CD4-positive, alpha-beta T cell treated with Interleukin-12 subunit alpha and Interleukin-12 subunit beta, for 1 hour (primary cell): ENCODE measurements at regions not wholly inside any gene's neighbourhood (a gene's known extent, or its start where the extent isn't known, plus 50 kb on each side); places are given as distances from the start of the nearest gene placed in this dataset.

ENCODE experiments used
- DNase-seq: peaks from one replicate; pipeline ENCODE4 v3.0.0-alpha.2; 2020

DNA sequence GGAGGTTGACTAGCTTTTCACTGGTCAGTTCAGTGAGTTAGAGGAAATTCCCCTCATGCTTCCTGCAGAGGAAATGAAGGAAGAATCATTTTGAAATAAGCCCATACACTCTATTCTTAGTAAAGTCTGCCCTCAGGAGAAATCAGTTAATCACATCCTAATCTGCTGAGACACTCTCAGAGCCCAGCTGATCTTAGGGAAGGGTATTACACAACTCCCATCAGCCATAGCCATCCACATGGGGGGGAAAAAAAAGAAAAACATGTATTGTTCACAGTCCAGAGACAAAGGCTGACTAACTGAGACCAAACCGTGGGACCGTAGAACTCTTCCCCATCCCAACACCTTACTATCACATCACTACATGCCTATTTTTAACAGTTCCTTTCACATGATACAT lies 722.3 kb downstream of the CDH8 start:
- no peak for DNase-seq

DNA sequence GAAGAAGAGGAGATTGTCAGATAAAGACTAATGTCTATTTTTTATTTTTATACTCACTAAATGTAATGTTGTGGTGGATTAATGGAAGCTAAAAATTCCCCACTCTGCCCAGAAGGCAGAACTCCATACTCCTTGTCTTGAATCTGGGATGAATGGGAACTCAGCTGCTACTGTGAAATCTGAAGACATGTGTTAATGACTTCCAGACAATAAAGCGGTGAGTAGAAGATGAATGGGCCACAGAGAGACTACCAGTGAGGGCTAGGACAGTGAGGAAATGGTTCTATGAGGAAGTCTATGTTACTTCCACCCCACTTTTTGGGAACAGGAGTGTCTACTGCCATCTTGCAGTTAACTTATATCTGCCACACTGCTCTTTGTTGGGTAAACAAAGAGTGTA lies 726.9 kb downstream of the CDH8 start:
- DNase-seq: no peak

DNA sequence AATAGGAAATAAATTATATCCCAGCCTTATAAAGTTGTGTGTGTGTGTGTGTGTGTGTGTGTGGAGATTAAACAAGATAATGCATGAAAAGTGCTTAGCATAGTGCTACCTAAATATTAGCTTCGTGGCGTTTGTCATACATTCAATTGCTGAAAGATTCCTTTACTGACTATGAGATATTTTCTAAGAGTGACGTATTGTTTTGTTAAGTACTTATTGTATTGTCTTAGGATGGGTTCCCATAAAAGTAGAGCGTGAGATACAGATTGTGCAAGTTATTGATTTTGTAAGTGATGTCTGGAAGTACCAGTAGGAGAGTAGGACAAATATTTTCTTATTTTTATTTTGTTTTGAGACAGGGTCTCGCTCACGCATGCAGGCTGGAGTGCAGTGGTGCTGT lies 730.0 kb downstream of the CDH8 start:
- DNase-seq: no peak

DNA sequence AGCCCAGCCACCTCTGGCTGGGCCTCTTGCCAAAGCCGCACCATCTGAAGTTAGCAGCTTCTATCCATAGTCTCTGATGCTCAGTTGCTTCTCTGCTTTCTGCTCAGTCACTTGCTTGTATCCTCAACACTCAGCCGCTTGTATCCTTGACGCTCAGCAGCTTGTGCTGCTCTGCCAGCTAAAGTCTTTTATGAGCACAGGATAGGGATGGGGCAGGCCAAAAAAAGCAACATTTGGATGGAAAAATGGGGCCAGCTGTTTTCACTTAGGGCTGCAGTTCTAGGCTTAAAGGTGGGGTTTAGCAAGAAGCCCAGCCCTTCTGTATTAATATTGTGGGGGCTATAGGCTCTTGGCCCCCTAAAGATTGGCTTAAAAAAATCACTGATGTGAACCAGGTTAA lies 739.4 kb downstream of the CDH8 start:
- no peak for DNase-seq

DNA sequence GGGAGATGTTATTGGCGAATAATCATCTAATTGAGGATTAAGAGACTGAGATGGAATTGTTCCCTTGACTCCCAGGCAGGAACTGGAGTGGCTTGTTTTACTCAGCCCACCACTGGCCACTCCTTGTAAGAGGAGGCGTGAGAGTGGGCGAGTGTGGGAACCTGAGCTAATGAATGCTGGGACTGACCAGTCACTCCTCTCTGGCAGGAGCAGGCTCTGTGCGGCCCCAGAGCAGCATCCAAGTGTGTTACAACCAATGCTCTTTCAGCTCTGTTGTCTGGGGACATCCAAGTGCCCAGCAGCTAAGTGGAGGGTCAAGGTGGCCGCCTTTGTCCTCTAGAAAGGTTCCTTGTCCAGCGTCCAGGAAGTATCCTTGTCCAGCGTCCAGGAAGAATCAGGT lies 739.9 kb downstream of the CDH8 start:
- no peak for DNase-seq

DNA sequence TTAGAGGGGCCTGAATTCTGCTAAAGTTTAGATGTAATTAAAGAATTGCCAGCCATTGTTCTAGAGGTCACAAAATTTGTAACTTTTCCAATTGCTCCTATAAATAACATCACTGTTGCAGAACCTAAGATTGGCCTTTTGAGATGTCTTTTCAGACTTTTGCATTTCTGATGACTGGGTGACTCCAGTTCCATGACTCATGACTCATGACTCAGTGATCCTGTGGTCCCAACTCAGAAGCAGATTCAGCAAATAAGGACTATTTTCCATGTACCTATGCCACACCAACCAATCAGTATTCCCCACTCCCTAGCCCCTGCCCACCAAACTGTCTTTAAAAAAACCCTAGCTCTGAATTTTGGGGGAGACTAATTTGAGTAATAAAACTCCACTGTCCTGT lies 740.9 kb downstream of the CDH8 start:
- no peak for DNase-seq

DNA sequence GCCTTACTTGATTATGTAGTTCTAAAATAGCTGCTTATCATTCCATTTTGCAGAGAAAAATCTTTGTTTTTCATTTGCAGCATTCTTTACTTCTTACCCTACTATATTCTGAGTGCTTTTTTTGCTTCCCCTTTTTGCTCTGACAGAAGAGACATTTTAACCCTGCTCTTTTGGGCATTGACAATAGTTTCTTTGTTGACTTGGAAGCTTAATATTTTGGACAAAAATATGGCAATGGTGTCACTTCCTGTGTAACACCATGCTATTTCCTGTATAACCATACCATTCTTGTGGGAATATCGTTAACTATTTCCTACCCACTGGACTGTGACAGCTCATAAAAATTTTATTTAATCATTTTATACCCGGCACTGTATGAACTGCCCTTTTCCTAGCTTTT lies 747.1 kb downstream of the CDH8 start:
- no peak for DNase-seq

DNA sequence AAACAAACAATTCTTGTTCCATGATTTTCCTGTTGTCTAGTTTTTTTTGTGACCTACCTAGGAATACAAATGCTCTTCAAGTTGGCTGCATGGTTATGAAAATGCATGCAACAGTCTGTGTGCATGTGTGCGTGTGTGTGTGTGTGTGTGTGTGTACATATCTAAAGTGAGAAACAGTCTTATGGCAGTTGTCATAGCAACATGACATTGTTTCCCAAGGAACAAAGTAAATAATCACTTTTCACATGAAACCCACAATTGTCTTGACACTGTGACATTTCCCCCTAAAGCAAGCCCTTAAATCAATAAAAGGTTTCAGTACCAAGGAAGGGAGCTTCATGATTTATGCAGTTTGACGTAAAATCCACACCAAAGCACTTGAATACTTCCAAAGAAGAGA lies 758.4 kb downstream of the CDH8 start:
- DNase-seq: no peak

DNA sequence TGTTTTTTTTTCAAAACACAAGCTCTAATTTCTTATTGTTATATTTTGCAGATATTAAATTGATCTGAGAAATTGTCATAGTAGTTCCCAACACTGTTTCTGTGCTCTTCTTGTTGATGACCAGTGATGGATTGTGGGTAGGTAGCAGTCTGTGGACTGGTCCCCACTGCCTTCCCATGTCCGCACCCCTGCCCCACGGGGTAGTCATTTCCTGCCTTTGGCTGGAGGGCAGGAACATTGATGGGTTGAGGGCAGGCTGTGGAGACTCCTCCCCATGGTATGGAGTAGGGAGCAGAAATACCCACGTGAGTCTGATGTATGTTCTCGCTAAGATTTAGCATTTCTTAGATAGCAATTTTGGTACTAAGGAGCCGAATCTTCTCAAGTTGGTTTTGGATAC lies 762.0 kb downstream of the CDH8 start:
- no peak for DNase-seq

DNA sequence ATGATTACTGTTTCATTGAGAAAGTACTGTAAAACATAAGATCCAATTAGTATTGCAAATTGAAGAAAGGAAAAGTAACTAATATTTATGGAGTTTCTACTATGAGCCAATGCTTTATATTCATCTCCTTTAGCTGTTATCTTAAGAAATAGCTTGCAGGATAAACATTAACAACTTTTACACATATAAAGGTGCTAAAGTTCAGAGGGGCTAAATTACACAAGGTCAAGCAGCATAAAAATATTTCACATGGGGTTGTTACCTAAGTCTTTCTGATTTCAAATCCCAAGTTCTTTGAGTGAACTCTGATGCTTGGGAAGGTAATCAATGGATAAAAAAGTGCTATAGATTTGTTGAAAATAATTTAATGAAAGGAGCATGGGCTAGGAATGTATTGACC lies 765.5 kb downstream of the CDH8 start:
- DNase-seq: no peak

DNA sequence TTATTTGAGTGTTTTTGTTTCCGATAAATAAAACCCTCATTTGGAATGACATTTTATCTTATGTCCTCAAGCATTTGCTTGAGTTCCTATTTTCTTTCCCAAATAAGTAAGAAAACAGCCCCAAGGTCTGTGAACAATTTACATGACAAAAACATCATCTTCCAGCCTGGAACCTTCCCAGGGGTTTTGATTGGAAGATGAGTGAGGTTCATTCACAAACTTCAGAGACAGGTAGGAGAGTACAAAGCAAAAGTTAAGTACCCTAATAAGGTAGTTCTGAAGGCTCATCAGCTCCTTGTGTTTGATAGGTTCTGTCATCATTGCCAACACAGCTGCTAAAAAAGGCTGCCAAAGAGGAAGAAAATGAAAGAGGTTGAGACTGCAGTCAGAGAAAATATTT lies 772.8 kb downstream of the CDH8 start:
- DNase-seq: no peak

DNA sequence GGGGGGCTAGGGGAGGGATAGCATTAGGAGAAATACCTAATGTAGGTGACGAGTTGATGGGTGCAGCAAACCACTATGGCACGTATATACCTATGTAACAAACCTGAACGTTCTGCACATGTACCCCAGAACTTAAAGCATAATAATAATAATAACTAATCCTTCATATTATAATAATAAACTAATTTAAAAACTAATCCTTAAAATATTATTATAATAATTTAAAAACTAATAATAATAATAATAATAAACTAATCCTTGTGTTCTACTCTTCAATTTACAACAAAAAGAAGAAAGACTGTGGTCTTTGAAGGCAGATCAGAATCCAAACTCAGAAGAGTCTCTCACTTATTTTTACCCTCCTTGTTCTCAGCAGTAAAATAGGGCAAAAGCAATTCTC lies 774.9 kb downstream of the CDH8 start:
- no peak for DNase-seq

DNA sequence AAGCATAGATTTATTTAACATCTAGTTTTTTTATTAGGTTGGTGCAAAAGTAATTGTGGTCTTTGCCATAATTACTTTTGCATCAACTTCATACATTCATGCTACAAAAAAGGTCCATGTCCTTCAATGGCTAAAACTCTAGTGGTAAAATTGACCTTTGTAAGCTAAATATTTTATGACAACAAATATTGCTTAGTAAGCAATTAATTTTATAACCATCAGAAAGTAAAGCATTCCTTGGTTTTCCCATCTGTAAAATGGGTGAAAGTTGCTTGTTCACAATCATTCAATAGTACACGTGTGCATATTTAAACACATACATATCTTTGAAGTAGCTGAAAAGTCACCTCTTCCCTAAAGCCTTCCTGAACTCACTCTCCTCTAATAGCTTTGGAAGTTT lies 789.6 kb downstream of the CDH8 start:
- DNase-seq: no peak

DNA sequence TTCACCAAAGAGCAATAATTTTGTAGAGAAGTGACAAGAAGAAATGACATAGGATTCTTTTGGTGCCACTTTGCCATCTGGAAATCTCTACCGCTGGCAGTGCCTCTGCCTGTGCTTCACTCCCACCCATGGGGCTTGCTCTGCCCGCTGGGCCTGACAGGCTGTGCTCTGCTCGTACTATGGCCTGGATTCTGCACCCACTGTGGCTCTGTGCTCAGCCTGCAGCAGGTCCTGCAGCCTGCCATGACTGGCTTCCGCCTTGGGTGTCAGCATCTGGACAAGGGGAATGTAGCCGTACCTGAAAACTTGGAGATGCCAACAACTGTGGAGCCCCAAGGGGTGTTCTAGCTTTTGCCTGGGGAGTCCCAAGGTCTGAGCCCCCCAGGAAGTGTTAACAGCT lies 792.3 kb downstream of the CDH8 start:
- DNase-seq: no peak

DNA sequence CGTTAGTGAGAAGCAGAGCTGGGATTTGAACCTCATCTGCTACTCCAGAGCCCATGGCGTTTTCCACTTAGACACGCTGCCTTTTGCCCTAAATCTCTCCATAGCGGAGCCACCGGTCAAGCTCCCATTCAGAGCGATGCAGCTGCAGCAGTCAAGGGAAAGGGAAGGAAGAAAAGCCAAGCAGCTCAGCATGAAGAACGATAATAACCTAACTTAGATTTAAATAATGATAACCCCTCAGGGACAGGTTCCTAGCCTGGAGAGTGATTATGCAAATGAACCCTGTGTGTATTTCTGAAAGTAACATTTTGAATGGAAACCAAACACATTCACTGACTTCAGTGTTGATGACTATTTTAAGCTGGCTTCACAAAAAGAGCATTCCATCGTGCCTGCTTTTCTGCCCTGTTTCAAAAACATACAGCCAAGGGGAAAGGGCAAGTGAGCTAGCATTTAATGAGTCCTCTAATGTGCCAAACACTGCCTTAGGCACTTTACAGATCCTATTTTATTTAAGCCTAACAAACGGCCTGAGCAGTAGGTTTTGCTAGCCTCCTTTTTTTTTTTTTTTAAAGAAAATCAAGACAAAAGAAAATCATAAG lies 798.3 kb downstream of the CDH8 start:
- no peak for DNase-seq

DNA sequence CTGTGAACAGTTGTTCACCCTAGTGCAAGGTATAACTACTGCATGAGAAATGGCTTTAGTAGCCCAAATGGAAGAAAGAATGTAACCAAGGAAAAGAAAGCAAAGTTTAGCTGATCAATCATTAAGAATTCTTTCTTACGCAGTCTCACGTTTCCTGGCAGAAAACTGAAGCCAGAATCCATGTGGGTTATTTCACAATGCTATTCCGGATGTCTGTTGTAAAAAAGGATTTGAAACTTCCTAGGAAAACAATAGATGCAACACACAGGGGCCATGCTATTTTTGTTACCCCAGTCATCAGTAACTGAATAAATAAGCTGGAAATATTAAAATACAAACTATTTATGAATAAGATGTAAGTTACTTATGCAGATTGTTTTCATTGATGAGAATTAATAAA lies 802.5 kb downstream of the CDH8 start:
- DNase-seq: no peak

DNA sequence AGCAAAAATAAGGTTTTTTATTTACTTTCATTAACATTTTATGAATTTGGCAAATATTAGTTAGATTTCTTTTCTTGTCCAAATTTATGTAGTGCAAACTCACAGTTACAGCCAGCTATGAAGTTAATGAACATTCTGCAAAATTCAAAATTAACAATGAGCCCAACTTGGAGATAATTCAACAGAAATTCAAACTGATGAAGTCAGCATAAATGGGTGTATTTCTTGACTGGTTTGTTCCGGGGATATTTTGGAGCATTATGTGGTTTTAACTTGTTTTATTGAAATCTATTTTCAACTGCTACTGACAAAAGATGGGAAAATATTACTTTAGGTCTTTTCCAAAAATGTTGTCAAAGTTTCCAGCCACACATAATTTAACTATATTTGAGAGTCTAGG lies 807.9 kb downstream of the CDH8 start:
- DNase-seq: no peak

DNA sequence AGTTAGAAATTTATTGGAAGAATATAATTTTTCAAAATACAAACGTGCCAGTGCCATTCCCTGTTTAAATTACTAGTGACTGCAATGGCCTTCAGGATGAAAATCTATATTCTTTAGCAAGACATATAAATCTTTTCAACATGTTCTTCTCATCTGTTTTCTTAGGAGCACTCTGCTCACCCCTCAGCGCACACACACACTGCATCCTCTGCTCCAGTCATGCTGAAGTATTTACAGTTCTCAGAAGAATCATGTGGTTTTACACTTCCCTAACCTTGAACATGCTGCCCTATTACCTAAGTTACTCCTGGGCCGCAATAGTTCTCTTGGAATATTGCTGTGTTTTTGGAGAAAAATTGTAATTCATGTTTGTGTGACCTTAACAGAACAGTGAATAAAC lies 820.6 kb downstream of the CDH8 start:
- DNase-seq: no peak

DNA sequence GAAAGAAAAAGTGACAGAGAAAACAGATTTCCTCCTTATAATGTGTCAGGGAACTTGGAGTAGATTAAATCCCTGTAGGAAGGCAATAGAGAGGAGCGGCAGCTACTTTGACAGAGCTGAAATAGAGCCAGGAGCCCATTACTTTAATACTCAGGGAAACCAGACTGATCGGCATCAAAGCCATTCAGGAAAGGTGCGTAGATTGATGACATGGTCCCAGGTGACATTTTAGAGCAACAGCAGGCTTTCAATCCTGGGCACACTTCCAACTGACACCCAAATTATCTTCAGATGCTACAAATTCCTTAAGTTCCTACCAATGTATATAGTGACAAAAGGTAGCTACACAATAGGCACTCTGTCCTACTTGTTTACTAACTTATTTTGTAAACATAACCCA lies 821.5 kb downstream of the CDH8 start:
- DNase-seq: no peak

DNA sequence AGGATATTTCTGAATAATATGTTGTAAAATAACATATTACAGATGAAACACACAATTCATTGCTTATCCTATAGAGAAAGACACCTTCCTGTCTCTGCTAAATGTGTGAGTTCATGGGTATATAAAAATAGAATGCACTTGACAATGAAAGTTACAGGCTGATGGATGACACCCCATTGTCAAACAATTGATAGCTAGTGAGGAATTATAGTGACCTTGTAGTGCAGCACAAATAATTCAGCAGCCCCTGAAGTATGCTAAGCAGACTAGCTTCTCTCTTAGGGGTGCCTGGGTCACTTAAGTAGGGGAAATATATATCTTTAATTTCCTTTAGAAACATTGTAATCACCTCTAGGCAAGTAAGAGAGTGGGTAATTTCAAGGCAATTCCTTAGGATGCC lies 826.2 kb downstream of the CDH8 start:
- no peak for DNase-seq

DNA sequence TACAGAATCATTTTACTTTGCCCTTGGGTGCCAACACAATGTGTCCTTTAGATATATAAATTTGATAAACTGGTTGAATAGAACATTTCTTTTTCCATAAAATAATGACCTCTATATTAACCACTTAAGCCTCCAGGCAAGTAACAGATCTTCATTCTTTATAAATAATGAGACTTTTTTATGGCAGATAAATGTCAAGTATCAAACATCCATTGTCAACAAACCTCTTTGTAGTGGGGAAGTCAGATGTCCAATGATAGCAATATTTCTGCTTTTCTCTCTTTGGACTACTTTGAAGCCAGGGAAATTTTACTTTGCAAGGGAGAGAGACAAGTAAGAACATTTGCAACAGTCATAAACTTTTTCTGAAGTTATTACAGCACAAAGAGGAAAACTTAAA lies 841.2 kb downstream of the CDH8 start:
- no peak for DNase-seq

DNA sequence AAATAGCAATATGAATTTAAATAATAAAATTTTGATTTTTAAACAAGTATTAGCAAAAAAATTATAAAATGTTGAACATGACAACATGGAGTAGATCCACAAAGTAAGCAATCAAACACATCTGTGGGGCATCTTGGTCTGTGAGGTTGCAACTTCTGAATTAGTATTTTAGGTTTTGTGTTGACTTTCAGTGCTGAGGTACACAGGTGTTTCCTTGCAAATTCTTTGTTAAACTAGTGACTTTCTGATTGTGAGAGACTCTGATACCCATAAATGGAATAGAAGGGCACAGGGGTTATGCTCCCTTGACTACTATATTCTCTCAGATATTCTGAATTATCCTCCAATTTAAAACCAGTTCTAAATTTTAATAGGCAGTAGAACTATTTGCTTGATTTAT lies 841.7 kb downstream of the CDH8 start:
- DNase-seq: no peak

DNA sequence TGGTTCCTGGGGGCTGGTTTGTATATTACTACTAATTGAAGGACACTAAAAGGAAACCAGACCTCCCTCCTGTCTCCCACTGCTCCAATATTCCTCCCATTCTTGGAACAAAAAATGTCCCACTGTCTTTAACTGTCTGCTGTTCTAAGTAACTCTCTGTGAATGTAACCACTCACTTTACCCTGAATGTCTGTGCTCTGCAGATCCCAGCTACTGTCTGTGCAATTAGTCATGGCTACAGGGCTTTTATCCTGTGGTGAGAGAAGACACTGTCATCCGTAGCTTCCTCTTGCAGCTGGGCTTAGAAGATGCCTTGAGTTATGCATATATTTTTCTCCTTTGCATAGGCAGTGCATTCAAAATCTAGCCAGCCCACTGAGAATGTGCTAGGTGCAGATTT lies 853.8 kb downstream of the CDH8 start:
- DNase-seq: no peak

DNA sequence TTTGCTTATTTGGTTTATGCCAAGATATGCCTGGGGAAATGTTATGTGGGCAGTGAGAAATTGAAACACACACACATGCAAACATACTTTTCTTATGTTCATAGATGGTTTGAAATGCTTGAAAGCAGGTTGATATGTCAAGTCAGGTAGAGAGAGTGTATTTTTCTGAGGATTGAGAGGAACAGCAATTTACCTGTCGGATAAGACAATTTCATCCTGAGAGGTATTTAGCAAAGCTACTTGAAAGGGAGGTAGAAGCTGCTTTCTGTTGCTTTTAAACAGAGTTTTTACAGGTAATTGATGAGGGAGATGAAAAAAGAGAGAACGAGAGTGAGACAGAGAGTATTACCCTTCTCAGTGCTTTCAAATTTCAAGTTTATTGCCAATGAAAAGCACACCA lies 854.3 kb downstream of the CDH8 start:
- DNase-seq: no peak

DNA sequence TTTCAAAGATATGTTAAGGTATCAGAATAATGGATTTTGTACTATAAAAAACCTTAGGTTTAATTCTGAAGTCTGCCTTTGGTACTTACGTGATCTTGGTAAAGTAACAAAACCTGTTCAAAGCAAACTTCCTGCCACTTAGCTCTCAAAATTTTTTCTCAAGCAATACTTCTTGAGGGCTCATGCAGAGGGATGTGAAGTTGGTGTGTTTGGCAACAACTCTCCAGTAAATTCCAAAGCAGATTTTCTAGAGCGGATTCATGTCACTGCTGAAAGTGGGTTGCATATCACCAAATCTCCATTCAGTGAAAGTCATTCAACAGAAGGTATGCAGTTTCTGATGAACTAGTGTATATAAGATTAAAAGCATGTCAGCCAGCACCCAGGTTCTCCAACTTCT lies 856.7 kb downstream of the CDH8 start:
- no peak for DNase-seq

DNA sequence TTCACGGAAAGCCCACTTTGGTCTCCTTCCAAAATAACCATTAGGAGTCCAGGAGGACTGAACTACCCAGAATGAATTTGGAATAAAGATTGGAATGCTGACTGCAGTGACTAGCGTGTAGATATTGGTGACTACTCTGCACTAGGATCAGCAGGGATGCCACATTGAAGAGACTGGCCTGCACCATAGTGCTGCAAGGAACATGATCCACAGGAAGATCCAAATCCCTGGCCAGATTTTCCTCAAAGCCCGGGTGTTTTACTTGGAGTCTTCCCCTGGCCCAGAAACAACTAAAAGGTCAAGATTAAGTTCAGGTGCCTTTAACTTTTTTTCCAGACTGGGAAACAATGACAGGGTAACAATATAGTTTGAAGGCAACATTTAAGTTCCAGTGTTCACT lies 870.4 kb downstream of the CDH8 start:
- no peak for DNase-seq
